HFF-Myc (cell line): ENCODE measurements at regions not wholly inside any gene's neighbourhood (a gene's known extent, or its start where the extent isn't known, plus 50 kb on each side); places are given as distances from the start of the nearest gene placed in this dataset.

Experiments used
- DNase-seq: peaks from one replicate; pipeline ENCODE4 v3.0.0-alpha.2; 2011; ENCODE audit warnings: low read depth; ENCODE audit errors: extremely low read depth
- H3K4me3 ChIP-seq: replicated peaks from 2 replicates; pipeline ENCODE4 v1.5.1; 2011; ENCODE audit warnings: low read depth, mild to moderate bottlenecking, control low read depth, low read length
- CTCF ChIP-seq: IDR thresholded peaks from 2 replicates; pipeline ENCODE4 v1.5.1; 2012; ENCODE audit warnings: mild to moderate bottlenecking, low read depth, low read length, control low read depth; ENCODE audit errors: missing control alignments

- DNase-seq, result no peak
- no peak overlapping the region for H3K4me3 ChIP-seq
- TF ChIP-seq CTCF, result no peak
These were observed 92.3 kb upstream of the PUM3 start for GRCh38 chr9:2936221-2936620.

GRCh38 chr9:2934883-2935282 lies 91.0 kb upstream of the PUM3 start:
- H3K4me3 ChIP-seq, result no peak overlapping the region
- no peak for DNase-seq
- TF ChIP-seq CTCF, result no peak

DNA sequence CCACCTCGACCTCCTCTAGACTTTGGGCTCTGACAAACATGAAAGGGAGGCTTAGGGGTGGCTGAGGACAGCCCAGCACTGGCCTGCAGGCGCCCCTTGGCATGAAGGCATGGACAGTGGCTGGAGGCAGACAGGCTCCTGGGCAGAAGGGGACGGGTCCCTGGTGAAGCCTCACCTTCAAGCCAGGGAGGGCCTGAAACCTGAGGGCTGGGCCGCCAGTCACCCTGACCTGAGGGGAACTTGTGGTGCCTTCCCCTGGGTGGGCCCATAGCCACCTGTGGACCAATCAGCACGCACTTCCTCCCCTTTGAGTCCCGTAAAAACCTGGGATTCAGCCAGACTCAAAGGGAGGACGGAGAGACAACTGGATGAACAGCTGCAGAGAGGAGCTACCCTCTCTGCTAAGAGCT lies 90.4 kb upstream of the PUM3 start:
- no peak for DNase-seq
- TF ChIP-seq CTCF, result no peak
- H3K4me3 ChIP-seq, result no peak overlapping the region

DNA sequence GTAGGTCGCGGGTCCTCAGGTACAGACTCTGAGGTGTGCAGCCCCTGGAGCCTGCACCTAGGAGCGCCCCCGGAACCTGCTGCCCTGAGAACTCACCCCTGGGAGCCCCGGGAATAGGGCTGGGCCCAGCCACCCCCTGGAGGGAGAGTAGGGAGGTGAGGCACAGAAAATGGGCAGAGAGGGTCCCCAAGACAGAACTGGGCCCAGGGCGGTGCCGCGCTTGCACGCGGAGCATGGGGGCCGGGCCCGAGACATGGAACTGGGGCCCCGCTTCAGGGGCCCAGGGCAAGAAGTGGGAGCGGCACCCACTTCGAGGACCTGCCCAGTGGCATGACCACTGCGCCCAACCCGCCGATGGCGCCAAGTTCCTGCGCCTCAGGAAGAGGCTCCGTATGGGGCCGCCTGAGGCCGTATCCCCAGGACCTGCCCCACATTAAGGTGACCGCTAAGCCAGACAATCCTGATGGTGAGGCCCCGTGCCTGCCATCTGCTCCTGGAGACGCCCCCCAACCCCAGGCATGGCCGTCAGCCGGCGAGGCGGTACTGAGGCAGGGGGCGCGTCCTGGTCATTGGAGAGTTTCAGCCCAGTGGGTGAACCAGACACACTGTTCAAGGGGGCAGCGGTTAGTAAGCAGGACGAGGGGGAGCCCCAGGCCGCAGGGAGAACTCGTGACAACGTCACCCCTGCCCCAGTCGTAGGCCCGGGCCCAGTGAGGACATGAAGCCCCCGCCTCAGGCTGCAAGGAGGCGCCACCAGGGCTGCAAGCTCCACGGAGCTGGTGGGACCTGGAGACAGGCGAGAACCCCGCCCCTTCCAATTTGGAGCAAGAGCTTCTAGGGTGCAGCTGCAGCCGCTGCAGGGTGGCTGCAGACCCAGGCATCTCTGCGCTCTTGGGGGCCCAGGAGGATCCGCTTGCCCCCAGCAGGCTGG lies 89.5 kb upstream of the PUM3 start:
- no peak overlapping the region for H3K4me3 ChIP-seq
- DNase-seq, result no peak
- TF ChIP-seq CTCF, result no peak

DNA sequence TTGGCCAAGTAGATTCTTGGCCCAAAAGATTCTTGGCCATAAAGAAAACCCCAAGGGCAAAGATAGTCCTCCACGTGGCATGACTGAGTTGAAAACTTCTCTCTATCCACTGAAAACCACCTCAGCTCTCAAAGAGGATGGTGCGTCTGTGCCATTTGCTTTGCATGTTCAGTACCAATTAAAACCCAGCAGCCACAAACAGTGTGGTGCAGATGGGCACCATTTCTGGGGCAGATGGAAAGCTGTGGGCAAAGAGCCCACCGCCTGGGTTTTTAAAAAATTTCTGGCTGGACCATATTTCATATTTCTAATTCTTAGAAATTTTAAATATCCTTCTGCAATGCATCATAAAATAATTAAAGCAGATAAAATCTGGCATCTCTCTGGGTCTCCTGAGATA lies 84.5 kb upstream of the PUM3 start:
- no peak for TF ChIP-seq CTCF
- DNase-seq, result no peak
- H3K4me3 ChIP-seq, result no peak overlapping the region

GRCh38 chr9:2925016-2925415 lies 81.1 kb upstream of the PUM3 start:
- no peak overlapping the region for H3K4me3 ChIP-seq
- DNase-seq, result no peak
- no peak for TF ChIP-seq CTCF
